Stimulated activated CD8-positive, alpha-beta memory T cell treated with anti-CD3 and anti-CD28 coated beads, Interleukin-4, amount 100 ng/mL, for 24 hours (primary cell): ENCODE measurements at regions not wholly inside any gene's neighbourhood (a gene's known extent, or its start where the extent isn't known, plus 50 kb on each side); places are given as distances from the start of the nearest gene placed in this dataset.
A peak's percentile ranks its signal among the peaks of the same experiment; 100 is the strongest.

Source experiments
- DNase-seq: peaks from one replicate; pipeline ENCODE4 v3.0.0-alpha.2; 2020; ENCODE audit warnings: low read depth

DNA sequence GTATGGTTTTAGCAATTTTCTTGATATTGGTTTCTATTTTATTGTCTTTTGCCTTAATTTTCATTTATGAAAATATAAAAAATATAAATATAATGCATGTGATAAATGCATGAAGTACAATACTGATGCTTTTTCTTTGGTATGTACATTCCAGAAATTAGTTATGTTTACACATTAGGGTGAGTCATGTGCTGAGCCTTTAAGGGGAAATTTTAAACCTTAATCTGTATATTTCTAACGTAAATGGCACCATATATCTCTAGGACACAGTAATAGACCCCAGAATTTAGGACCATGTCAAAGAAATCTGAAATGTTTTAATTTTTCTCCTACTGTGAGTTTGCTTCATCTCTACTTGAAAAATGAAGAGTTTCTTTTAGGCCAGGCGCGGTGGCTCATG, 117.8 kb upstream of the SPRY1 start:
- DNase-seq, result no peak

GRCh38 chr4:123283371-123283895, 113.2 kb upstream of the SPRY1 start:
- DNase-seq, result no peak

GRCh38 chr4:123284168-123284567, 112.4 kb upstream of the SPRY1 start:
- no peak for DNase-seq

- no peak for DNase-seq
These were observed 109.6 kb upstream of the SPRY1 start for GRCh38 chr4:123286903-123287466.

DNA sequence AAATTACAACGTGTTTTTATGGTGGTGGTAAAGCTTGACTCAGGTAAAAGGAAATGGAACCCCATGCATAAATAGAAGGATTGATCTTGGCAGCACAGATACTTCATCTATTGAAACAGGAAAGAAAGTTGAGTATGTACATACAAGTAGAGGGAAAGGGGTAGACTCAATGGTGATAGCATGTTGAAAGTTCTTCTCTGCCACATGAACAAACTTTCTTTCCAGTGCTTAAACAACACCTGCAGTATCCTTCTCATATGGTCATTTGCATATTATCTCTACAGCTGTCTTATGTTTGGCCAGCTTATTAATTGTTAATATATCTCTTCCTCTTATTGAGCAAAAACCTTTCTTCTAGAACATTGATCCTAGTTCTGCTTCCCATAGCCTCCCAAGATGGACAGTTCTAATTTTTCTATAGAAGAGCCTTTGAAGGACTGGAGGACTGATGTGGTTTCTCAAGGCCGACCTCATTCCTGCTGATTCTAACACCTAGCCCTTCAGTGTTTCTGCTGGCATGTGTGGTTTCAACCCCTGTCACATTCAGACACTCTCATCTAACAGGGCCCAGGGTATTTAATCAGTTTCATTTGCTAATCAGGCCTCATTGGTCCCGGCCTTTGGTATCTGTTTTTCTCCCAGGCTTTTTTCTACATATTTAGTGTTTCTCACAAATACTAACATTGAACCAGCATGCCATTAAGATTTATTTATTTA, 108.1 kb upstream of the SPRY1 start:
- no peak for DNase-seq

DNA sequence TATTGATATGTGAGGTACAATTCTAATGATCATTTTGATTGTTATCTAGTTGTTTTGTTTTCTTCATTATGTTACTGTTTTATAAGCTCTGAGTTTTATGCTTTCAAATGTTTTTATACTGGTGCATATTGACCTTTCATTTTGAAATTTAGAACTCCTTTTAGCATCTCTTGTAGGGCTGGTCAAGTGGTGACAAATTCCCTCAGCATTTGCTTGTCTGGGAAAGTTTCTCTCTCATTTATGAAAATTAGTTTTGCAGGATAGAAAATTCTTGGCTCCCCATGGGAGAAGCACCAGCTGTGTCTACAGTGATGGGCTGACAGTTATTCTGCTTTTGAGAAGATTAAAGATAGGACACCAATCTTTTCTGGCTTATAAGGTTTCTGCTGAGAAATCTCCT, 105.3 kb upstream of the SPRY1 start:
- DNase-seq, result no peak

- DNase-seq, result no peak
These were observed 98.8 kb upstream of the SPRY1 start for GRCh38 chr4:123297836-123298235.

DNA sequence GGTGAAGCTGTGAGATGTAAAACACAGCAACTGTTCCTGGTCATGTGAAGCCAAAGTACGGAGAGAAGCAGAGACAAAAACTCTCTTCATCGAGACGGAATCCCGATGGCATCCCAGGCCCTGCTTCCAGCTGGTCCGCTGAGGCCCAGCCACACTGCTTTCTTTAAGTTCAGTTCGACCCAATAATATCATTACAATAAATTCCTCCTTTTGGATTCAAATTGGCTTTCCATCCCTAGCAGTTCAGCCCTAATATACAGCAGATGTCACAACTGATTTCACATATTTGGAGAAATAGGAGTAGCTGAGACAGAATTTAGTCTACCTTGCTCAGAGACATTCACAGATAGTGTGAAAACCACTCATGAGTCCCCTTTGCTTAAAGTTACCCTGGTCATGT, 98.3 kb upstream of the SPRY1 start:
- DNase-seq, result no peak

DNA sequence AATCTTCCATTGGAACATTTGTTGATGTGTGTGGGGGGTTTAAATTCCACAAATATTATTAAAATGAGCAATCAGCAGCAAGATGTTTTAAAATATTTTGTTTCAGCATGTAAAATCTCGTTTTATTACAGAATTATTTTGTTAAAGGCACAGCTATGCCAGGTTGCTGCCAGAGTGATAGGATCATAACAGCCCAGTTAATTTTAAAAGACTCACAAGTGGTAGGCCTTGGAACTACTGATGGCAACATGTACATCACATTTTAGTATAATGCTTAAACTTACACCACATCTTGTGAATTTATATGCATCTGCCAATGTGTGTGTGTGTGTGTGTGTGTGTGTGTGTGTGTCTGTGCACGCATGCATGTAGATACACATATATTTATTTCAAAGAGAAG, 97.8 kb upstream of the SPRY1 start:
- no peak for DNase-seq

DNA sequence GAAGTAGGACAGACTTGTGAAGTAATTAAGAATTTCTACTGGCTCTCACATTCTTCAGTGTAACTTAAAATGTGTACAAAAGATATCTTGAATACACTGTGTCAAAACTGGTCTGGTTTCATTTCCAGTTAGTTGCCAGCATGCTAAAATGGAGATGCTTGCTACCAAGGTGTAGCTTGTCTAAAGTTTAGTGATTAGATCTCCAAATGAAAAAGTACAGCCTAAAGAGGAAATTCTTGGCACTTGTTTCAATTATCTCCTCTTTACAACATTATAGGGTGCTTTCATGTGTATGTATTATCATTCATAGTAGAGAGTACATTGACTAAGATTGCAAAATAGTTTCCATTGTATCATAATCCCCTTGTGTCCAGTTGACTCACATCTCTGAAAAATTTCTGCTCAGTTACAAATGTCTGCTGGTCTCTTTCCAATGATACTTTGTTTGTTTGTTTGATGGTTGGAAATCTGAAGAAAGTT, 97.3 kb upstream of the SPRY1 start:
- DNase-seq, result no peak

- DNase-seq, result no peak
These were observed 96.2 kb upstream of the SPRY1 start for GRCh38 chr4:123300222-123301039.

- DNase-seq, result no peak
These were observed 94.7 kb upstream of the SPRY1 start for GRCh38 chr4:123301923-123302322.

GRCh38 chr4:123304151-123304964, 92.2 kb upstream of the SPRY1 start:
- DNase-seq, result peak; percentile 0

GRCh38 chr4:123305736-123306135, 90.9 kb upstream of the SPRY1 start:
- no peak for DNase-seq

- no peak for DNase-seq
These were observed 89.8 kb upstream of the SPRY1 start for GRCh38 chr4:123306769-123307168.

GRCh38 chr4:123308667-123309066, 87.9 kb upstream of the SPRY1 start:
- DNase-seq, result no peak

- DNase-seq, result no peak
These were observed 84.5 kb upstream of the SPRY1 start for GRCh38 chr4:123312116-123312515.

GRCh38 chr4:123312951-123313592, 83.5 kb upstream of the SPRY1 start:
- DNase-seq, result no peak

GRCh38 chr4:123315617-123316016, 81.0 kb upstream of the SPRY1 start:
- DNase-seq, result no peak

DNA sequence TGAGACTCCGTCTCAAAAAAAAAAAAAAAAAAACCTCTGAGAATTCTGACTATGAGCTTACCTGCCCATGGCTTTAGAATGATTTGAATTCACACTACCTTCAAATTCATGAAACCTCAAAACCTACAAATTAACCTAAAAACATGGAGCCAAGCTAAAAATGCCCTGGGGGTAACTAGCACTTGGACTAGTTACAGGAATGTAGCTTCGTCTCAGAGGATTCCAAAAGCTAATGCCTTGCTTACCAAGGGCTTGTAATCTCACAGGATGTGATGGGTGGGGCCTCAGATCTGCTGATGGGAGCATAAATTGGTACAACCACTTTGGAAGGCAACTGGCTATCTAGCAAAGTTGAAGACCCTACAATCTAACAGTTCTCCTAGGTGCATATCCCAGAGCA, 79.4 kb upstream of the SPRY1 start:
- DNase-seq, result no peak

- no peak for DNase-seq
These were observed 77.0 kb upstream of the SPRY1 start for GRCh38 chr4:123319639-123320038.

DNA sequence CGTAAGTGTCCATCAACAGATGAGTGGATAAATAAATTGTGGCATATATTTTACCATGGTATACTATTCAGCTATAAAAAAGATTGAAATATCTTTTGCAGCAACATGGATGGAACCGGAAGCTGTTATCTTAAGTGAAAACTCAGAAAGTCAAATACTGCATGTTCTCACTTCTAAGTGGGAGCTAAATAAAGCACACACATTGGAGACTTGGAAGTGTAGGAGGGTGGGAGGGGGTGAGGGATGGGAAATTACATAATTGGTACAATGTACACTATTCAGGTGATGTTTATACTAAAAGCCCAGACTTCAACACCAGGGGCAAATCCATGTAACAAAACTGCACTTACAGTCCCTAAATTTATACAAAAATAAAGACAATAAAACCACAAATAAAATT, 72.6 kb upstream of the SPRY1 start:
- DNase-seq, result no peak
